Testis (tissue), 2 donors: ENCODE measurements at regions not wholly inside any gene's neighbourhood (a gene's known extent, or its start where the extent isn't known, plus 50 kb on each side); places are given as distances from the start of the nearest gene placed in this dataset.

Experiments
- DNase-seq: peaks from one replicate; pipeline ENCODE4 v3.0.0-alpha.2; 2019
- H3K27ac ChIP-seq, 2 donors: fragments of 200-600 bp; sonication (generic); one replicate each; pipeline ENCODE4 v1.5.1; 2019
- H3K27me3 ChIP-seq: fragments of 200-600 bp; sonication (generic); one replicate; pipeline ENCODE4 v1.5.1; 2019
- H3K36me3 ChIP-seq: fragments of 200-600 bp; sonication (generic); one replicate; pipeline ENCODE4 v1.5.1; 2017; ENCODE audit warnings: low read depth; ENCODE audit errors: missing control alignments
- H3K4me1 ChIP-seq: fragments of 200-600 bp; sonication (generic); one replicate; pipeline ENCODE4 v1.5.1; 2019
- H3K4me3 ChIP-seq, 2 donors: fragments of 200-600 bp; sonication (generic); one replicate each; pipeline ENCODE4 v1.5.1; 2017 to 2019
- H3K9me3 ChIP-seq: fragments of 200-600 bp; sonication (generic); one replicate; pipeline ENCODE4 v1.5.1; 2017
- POLR2A ChIP-seq: fragments of 450-650 bp; IDR thresholded peaks from one replicate; pipeline ENCODE4 v1.6.1; 2017; ENCODE audit warnings: antibody characterized with exemption, mild to moderate bottlenecking, moderate library complexity
- WGBS, 2 donors: methylation state at CpG; one replicate each; pipeline ENCODE4 v1.1.5; 2018; 5-methylcytosine and 5-hydroxymethylcytosine counted together
- intact Hi-C: fragments of 100-400 bp; cut with DNase I; formaldehyde crosslinking; loops from one replicate; pipeline ENCODE4 v1.15.1; 2023; ENCODE audit warnings: low total_unique reads
- TF ChIP-seq, protein P1 (sequence below), 3 experiments: fragments of 450-650 bp in 2 of 3; fragments of 200-600 bp in 1 of 3; sonication (generic) in 1 of 3; IDR thresholded peaks; one replicate each; pipeline ENCODE4 v1.5.1; 2016 to 2019; ENCODE audit warnings: antibody characterized with exemption in 3 of 3, mild to moderate bottlenecking in 2 of 3, moderate library complexity in 1 of 3

DNA sequence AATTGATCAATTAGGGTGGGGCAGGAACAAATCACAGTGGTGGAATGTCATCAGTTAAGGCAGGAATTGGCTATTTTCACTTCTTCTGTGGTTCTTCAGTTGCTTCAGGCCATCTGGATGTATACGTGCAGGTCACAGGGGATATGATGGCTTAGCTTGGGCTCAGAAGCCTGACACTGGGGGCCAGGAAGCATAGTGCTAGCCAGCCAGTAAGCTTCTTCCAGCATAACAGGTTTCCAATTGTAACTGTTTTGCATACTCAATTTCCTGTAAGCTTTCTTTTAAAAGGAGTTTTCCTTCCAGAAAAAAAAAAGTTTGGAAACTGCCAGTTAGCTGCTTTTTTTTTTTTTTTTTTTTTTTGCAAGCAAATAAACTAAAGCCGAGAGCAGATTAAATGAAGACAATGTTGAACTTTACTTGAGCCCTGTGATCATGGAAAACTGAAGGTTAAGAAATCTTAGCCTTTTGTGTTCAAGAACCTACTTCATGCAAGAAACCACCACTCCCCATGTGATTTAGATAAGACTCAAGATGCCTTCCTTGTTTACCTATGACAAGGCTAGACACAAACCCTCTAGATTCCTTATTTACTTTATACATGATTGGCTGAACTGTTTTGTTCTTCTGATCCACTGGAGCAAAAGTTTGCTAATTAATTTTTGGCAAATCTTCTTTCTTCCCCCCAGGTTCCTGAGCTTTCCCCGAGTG is 126.9 kb upstream of the LINC00305 start:
- no peak overlapping the region for H3K27ac ChIP-seq
- TF ChIP-seq, protein P1, sequence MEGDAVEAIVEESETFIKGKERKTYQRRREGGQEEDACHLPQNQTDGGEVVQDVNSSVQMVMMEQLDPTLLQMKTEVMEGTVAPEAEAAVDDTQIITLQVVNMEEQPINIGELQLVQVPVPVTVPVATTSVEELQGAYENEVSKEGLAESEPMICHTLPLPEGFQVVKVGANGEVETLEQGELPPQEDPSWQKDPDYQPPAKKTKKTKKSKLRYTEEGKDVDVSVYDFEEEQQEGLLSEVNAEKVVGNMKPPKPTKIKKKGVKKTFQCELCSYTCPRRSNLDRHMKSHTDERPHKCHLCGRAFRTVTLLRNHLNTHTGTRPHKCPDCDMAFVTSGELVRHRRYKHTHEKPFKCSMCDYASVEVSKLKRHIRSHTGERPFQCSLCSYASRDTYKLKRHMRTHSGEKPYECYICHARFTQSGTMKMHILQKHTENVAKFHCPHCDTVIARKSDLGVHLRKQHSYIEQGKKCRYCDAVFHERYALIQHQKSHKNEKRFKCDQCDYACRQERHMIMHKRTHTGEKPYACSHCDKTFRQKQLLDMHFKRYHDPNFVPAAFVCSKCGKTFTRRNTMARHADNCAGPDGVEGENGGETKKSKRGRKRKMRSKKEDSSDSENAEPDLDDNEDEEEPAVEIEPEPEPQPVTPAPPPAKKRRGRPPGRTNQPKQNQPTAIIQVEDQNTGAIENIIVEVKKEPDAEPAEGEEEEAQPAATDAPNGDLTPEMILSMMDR (IDR thresholded peaks at IDR 0.05), result no peak
- TF ChIP-seq POLR2A, result no peak
- no peak for DNase-seq
- no peaks in the 10 kb centered on the region for H3K36me3 ChIP-seq
- no peaks in the 10 kb centered on the region for H3K27me3 ChIP-seq
- H3K4me3 ChIP-seq, result no peak overlapping the region
- intact Hi-C loops, result no loop called here
- no peaks in the 10 kb centered on the region for H3K9me3 ChIP-seq
- no peaks in the 10 kb centered on the region for H3K4me1 ChIP-seq
- WGBS, 2 donors, result 58 to 68% methylated on average over 3 of the region's 3 CpGs

DNA sequence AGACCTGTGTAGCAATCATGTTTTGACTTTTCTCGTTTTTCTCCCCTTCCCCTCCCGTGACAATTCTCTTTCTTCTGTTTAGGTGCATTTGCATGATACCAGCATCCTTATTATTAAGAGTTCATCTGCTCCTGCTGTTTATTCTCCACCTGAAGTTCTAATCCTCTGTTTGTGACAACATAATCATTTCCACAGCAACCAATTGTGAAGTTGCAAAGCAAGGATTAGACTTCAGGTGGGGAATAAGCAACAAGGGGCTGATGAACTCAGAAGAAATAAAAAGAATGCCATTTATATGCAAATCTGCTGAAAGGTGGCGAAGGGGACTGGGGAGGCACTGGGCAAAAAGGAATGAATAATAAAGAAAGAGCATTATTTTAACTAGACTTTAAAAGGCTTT is 124.8 kb upstream of the LINC00305 start:
- intact Hi-C loops, result no loop called here
- TF ChIP-seq POLR2A, result no peak
- TF ChIP-seq, protein P1 (IDR thresholded peaks at IDR 0.05), result no peak
- Histone ChIP-seq H3K27ac (no peak overlapping the region), H3K4me3 (no peak overlapping the region), H3K9me3 (no peaks in the 10 kb centered on the region), H3K4me1 (no peaks in the 10 kb centered on the region), H3K36me3 (no peaks in the 10 kb centered on the region), H3K27me3 (no peaks in the 10 kb centered on the region)
- WGBS, 2 donors, result 89 to 90% methylated on average over 3 of the region's 3 CpGs
- DNase-seq, result no peak

DNA sequence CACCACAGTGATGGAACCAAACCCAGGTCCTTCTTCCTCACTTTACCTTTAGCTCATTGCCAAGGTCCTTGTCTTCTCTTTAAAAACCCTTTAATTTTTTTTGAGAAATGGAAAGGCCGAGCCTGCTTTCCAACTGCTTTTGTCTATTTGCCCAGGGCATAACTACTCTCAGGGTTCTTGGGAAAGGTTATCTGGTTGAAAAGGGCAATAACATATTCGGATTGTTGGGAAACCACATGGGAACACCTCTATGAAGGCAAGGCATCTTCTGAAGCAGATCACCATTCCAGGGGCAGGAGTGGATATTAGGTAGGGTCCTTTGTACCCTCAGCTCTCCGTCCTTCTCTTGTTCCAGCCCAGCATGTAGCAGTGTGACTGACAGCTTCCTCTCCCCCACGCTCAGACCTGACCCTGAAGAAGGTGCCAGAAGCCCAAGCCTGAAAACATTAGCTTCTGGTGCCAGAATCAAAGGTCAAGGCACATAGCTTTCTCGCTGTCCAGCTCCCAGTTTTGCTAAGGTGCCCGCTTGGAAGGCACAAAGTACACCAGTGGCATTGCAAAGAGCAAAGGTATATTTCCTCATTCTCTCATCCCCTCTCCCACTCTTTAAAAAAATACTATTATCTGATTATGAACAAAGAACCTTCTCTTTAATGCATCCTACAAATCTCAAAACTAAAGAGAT is 123.2 kb upstream of the LINC00305 start:
- no peak overlapping the region for H3K4me3 ChIP-seq
- WGBS, 2 donors, result 75 to 79% methylated on average over 6 of the region's 6 CpGs
- H3K27ac ChIP-seq, result no peak overlapping the region
- TF ChIP-seq POLR2A, result no peak
- TF ChIP-seq, protein P1 (IDR thresholded peaks at IDR 0.05), result no peak
- no peak for DNase-seq
- intact Hi-C loops, result no loop called here
- no peaks in the 10 kb centered on the region for H3K36me3 ChIP-seq
- H3K4me1 ChIP-seq, result no peaks in the 10 kb centered on the region
- no peaks in the 10 kb centered on the region for H3K27me3 ChIP-seq
- no peaks in the 10 kb centered on the region for H3K9me3 ChIP-seq

DNA sequence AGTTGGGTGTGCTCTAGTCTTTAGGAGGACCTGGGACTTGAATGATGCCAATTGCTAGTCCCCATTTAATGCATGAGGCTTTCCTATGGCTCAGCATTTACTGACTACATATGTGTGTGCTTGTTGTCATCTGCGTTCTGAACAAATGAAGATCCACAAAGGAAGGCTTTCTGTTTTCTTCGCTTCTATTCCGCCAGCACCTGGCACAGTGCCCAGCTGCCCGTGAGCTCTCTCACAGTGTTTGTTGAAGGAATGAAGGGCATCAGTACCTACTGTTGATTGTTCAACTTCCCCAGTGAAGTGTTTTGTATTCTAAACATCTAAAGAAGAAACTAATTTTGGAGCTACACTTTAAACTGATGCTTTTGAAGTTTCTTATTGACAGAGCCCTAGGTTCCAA is 122.4 kb upstream of the LINC00305 start:
- no peaks in the 10 kb centered on the region for H3K9me3 ChIP-seq
- H3K4me3 ChIP-seq, result no peak overlapping the region
- no peaks in the 10 kb centered on the region for H3K36me3 ChIP-seq
- 57 to 58% methylated on average over 4 of the region's 4 CpGs for WGBS, 2 donors
- H3K27ac ChIP-seq, result no peak overlapping the region
- no peak for DNase-seq
- intact Hi-C loops, result no loop called here
- no peaks in the 10 kb centered on the region for H3K27me3 ChIP-seq
- H3K4me1 ChIP-seq, result no peaks in the 10 kb centered on the region
- TF ChIP-seq POLR2A, result no peak
- TF ChIP-seq, protein P1 (IDR thresholded peaks at IDR 0.05), result no peak
